ENCODE measurements at regions not wholly inside any gene's neighbourhood (a gene's known extent, or its start where the extent isn't known, plus 50 kb on each side); places are given as distances from the start of the nearest gene placed in this dataset.

DNA sequence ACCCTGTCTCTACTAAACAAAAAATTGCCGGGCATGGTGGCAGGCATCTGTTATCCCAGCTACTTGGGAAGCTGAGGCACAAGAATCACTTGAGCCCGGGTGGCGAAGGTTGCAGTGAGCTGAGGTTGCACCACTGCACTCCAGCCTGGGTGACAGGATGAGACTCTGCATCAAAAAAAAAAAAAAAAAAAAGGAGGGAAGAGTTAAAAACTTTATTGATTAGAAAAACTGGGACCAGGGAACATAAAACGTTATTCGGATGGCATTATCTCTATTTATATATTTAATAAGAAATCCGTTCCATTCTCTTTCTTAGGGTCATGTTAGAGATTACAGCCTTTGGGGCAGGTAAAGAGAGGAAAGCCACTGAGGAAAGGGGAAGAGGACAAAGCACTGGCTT, 197.5 kb downstream of the BCR start (continued):
- TF ChIP-seq TEAD4 (IDR thresholded peaks at IDR 0.05; ENCODE audit: low read depth, low read length) (no peak), FOSL1 (IDR thresholded peaks at IDR 0.05; ENCODE audit: insufficient read depth, low read depth, low read length) (no peak)

All from H1 (cell line).